Stimulated activated naive CD8-positive, alpha-beta T cell treated with anti-CD3 and anti-CD28 coated beads, Interleukin-15, Interleukin-2, amounts not matched to agents 100 U/mL and 50 U/mL, for 24 hours (primary cell): ENCODE measurements at regions not wholly inside any gene's neighbourhood (a gene's known extent, or its start where the extent isn't known, plus 50 kb on each side); places are given as distances from the start of the nearest gene placed in this dataset.

Experiments used
- ATAC-seq: fragments of 150-1000 bp; cut with Tn5 transposase; one replicate; pipeline ENCODE4 v1.10.0; 2021
- DNase-seq: peaks from one replicate; pipeline ENCODE4 v3.0.0; 2021

DNA sequence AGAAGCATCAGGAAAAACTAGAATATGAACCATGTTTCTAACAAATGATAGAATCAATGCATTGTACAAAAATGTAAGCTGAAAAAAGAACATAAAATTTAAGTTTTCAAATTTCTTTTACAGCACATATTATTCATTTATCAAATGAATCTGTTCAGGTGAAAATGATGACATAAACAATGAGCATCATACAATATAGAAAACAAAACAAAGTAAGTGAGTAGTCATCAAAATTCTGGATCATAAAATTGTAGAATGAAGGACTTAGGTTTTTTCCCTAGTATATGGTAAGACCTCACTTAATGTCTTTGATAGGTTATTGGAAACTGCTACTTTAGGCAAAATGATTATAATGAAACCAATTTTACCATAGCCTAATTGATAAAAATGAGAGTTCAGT is 427.0 kb upstream of the KCNH7 start:
- ATAC-seq (no peak), DNase-seq (no peak)

DNA sequence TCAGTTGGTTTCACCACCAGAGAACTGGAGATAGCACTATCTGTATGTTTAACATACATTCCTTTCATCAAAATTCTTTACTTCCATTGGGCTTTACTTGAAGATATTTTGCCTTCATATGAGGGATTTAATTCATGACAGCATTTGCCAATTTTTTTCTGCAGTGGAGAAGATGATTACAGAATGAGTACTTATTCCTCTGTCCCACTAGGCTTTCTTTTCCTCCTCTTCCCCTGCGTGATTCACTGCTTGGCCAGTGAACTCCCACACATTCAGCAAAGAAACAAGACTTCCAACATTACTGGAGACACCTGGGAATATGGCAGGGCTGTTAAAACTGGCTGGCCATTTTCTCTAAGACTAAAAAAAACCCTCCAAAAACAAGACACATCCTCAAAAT is 425.8 kb upstream of the KCNH7 start:
- DNase-seq (no peak), ATAC-seq (no peak)

DNA sequence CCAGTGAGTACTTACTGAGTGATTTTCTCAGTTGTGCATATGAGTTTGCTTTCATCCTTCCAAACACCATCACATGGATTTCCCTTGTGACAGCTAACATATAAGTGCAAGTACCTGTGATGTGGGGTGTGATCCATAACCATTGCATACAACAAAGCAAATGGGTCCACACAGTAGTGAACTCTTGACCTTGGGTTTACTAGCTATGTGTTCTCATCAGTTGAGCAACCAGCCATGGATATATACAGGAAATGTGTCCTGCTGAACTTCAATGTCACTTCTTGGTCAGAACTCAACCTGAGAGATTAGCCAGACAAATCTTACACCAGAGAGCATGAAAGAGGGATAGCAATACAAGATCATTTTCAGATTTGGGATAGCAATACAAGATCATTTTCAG is 420.9 kb upstream of the KCNH7 start:
- no peak for DNase-seq
- no peak for ATAC-seq

DNA sequence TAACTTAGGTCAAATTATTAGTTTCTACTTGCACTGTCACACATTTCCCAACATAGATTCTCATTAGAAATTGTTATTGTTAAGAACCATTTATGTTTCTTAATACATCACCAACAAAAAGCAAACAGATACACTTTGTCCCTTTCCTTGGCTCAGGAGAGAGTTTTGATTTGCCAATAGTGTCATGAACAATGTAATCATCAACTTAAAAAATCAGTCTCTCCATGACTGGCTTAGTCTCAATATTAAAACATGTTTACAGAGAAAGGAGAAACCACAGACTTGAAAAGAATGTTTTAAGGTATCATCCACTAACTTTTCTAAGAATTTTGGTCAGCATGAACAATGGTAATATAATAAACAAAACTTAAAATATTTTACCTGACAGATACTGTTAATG is 416.5 kb upstream of the KCNH7 start:
- DNase-seq (no peak), ATAC-seq (no peak)

DNA sequence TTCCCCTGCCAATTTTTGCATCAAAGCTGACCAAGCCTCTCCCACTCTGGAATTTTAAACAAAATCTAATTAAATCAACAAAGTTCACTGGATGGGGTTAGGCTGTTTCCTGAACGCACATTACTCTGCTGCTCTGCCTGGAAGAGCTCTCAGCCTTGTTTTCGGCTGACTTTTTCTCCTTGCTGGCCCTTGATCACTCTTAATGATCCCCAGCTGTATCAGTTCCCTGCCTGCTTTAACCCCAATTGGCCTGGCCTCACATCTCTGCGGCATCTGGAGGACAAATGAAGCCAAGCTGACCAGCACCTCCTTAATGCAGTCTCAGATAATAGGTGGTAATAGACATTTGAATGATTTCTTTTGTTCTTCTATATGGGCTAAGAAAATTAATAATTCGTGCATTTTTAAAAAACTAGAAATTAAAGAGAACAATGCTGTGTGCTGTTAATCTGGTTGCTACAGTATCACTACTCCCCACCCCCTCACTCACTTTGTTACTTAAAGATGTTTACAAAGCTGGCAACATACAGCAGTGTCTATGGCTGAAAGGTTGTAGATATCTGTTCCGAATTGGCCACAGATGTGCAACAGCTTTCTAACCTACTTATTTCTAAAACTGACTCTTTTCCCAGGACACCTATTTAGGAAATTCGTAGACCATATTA is 415.2 kb upstream of the KCNH7 start:
- no peak for ATAC-seq
- DNase-seq = no peak

DNA sequence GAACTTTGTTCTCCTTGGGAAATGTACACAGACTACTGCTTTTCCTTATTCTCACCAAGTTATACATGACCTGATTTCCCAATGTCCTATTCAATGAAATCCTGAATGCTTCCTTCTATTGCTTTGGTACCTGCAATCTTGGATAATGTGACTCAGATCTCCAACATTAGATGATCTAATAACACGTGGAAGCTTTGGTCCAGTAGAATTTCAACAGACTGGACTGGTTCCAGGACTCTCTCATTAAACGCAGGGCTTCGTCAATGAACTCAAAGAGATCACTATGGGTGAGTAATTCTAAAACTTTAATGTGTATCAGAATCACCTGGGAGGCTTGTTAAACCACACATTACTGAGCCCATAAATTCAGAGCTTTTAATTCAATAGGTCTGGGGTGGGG is 413.6 kb upstream of the KCNH7 start:
- no peak for DNase-seq
- ATAC-seq = no peak

DNA sequence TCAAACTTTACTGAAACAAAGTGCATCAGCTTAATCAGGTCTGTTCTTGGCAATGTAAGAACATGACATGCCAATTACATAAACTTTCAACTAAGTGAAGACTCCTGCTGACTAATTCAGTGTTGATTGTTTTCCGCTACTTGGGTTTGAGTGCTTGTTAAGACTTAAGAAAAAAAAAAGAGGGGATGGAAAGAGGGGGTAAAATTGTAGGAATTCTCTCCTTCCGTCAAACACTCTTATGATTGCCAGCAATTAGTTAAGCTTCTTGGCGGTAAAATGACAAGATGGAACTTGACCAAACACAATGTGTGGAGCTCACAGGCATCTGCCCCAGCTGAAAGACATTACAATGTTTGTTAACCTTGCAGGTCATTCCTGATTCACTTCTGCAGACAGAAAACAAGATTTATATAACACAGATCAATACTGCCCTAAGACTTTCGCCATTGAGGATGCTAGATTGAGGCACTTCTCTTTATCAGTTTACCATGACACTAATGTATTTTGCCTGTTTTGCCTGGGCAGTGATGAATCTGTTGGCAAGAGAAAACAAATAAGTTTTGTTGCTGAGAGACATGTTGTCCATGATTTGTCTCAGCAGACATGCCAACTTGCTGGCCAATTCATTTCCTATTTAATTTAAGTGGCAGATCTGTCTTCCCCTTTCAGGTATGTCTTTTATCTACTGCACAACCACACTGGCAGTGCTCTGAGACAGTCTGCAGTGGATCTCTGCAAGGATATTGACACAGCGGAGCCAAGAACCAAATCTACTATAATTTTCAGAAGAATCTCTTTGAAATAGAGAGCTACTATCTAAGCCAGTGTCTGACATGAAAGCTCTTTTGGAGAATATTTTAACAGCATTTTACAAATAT is 410.0 kb upstream of the KCNH7 start:
- DNase-seq (no peak), ATAC-seq (no peak)

DNA sequence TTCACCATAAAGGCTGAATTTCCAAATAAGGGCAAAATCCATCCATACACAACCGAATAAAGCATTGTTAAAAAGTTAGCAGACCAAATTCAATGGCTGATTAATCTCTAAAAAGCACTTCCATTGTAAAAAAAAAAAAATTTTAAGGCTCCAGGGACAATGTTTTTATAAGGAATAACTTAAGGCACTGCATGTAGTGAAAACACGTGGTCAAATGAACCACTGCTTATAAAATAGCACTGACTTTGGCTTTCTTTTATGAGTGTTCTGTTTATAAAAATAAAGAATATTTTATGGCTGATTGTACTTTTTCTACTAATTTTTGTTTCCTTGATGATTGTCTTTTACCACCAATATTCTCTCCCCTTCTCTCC is 409.3 kb upstream of the KCNH7 start:
- DNase-seq = no peak
- no peak for ATAC-seq

DNA sequence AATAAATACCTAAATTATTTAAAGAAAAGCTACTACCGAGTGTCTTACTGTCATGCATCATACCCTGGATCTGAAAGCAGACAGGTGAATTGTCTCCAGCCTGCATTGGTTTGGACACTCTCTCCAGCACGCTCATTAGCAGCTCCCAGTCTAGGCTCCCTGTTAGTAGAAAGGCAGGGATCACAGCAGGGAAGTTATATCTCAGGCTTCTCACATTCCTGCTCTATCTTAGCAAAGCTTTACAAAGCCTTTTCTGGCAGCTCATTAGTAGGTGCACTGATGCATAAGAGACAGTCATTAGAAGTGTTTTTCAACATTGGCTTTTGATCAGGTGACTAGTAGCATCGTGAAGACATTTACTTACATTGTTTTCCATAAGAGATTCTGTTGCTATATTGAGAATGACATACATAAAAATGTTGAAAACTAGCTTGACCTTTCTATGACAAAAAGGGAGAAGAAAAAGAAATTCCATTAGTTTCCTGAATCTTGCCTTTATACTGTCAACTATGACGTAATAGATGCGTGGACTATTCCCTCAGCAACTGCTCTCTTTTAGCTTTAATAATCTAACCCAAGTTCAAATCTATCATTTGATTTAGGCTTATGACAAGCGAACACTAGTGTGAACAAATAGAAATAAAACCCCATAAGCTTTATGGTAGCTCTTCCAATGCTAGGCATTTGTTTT is 408.7 kb upstream of the KCNH7 start:
- ATAC-seq = no peak
- no peak for DNase-seq

DNA sequence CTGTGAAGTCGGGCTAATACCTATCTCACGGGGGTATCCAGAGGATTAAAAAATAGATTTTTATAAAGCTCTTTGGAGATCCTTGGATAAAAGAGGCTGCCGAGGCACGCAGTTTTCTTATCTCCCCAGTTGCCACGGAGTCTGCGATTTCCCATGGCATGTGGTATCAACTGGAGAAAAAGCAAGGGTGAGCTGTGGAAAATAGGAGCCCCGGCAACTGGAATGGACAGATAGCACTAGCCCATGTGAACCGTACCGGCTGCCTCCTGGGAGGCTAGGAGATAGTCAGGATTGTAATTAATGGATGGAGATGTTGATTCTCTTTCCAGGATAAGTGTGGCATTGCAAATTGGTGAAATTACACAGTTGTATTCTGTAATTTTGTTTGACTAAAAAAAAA is 407.6 kb upstream of the KCNH7 start:
- ATAC-seq (no peak), DNase-seq (no peak)

DNA sequence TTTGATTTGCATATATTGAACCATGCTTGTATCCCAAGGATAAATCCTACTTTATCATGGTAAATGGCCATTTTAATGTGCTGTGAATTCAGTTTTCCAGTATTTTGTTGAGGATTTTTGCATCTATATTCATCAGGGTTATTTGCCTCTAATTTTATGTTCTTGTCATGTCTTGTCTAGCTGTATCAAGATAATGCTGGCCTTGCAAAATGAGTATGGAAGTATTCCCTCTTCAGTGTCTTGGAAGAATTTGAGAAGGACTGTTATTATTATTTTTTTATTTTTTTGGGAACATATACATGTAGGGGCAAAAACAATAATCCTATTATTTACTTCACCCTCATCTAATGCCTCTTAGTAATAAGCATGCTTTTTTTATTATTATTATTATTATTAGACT is 398.0 kb upstream of the KCNH7 start:
- DNase-seq = no peak
- no peak for ATAC-seq

DNA sequence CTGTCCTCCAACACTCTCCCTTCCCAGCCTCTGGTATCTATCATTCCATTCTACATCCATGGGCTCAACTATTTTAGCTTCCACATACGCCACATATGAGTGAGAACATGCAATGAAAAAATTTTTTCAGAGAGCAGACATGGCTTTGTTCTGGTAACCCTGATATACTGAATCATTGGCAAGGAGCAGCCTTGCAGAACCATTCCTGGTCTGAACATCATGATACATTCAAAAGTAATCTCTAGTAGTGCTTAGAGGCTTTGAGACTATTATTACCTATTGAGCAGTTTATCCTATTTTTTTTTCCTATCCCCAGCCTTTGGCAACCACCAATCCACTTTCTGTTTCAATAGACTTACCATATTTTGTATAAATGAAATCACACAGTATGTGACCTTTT is 393.1 kb upstream of the KCNH7 start:
- no peak for ATAC-seq
- no peak for DNase-seq

DNA sequence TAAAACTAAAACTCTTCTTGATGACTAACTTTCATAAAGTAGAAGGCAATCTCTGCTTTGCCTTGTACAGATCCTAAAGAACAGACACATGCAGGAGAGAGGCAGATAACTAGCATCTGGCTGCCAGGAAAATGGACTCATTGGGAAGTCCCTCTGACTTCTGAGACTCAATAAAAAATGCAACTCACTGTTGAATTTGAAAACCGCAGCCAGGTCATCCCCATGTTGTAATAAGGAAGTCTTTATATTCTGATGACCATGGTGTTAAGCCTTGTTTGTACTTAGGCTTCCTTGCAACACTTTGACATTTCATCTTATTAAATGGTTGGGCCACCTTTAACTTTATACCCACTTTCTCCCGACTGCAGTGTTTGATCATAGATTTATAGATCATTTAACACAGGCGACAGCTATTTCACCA is 375.1 kb upstream of the KCNH7 start:
- no peak for ATAC-seq

DNA sequence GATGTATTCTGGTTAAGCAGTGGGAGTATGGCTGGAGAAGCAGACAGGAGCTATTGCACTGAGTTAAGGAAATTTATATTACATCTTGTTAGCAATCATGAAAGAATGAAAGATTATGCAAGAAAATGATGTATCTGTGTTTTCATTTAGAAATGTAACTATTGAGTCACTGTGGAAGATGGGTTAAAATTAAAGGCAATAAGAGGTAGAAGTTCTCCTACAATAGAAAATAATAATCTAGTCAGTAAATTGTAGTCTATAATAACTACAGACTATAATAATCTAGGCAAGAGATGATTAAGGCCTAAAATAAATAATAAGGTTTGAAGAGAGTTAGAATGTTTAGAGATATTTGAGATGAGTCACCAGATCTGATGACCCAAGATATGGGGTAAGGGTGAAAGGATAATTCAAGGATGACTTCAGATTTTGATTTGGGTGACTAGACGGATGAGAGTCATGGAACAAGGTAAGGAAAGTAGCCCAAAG is 371.9 kb upstream of the KCNH7 start:
- DNase-seq = no peak
- ATAC-seq = no peak

More for the DNA sequence above, 375.1 kb upstream of the KCNH7 start:
- DNase-seq = no peak

DNA sequence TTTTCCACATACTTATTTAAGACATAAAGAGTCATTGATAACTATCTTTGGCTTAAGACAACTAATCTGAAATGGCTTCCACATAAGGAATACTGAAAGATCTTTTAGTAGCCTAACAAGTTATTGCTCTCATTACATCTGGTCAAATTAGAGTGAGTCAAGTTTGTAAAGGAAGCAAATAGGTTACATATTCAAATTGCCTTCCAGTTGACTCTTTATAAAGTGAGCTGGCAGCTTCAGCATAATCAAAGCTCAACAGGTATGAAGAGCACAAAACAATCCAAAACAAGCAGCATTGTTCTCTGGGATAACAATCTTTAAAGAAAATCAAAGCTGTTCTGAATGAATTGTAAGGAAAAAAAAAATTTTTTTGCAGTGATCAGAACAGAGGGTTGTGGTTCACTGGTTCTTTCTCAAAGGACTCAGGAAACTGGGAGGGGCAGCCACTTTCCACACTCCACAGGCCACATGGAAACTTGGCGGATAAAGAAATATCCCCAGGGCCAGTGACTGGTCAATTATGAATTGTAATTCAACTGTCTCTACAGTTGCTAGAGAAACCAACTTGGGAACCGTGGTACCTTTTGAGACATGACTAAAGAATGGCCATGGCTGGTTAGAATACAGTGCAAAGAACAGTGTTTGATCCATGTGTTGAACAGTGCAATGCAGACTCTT is 369.3 kb upstream of the KCNH7 start:
- ATAC-seq (no peak), DNase-seq (no peak)

DNA sequence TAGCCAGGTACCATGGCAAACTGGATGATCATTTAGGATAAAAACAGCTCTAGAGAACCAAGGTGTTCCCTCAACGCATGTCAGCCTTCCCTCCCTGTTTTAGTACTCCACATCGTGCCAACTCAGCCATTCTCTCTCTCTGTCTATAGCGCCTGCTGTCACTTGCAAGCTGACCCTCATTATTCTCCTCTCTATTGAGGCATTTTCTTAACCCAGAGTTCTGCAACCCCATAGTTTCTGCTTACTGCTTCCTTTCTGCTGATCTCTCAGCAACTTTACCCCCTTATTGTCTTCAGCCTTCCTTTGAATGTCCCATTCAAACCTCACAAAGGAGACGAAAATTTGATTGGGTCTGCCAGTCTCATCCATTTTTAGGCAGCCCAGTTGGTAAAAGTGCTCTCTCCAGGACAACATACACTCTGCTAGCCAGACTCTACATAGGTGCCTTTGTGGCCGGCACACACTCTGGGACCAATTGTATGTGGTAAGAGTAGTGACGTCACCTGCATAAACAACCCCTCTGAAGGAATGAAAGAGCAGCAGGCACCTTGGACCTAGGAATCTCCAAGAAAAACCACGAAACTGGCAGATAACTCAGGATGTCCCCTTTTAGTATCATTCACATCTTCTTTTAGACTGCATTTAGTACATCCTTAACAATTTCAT is 367.2 kb upstream of the KCNH7 start:
- DNase-seq (no peak), ATAC-seq (no peak)

DNA sequence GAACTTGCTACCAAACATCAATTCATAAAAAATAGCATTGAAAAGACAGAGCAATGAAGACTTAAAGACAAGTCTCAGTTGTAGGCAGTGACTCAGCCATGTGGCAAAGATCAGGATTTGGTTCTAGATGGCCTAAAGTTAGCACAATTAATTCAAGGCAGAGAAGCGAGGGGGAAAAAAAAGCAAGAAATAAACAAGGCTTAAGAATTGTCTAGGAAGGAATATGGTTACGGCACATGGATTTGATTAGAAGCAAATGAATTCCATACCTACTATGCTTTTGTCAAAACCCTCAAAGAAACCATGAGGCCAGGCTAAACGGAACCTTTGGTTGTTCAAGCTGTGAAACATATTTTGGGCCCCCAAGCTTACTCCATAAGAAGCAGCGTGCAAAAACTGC is 362.2 kb upstream of the KCNH7 start:
- no peak for ATAC-seq
- DNase-seq = no peak

DNA sequence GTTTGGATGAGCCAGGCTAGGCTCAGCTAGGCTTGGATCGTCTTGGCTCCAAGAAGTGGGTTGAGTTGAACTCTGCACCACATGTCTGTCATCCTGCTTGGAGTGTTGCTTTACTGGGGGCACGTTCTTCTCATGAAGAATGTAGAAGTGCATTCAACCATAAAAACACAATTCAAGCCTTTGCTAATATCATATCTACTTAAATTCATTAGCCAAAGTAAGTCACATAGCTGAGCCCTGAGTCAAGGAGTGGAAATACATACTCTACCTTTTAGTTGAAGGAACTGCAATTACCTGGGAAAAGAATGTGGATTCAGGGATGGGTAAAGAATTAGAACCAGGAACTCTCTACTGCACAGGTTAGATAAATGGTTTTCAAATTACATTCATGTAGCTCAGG is 360.4 kb upstream of the KCNH7 start:
- DNase-seq = no peak
- ATAC-seq = no peak

DNA sequence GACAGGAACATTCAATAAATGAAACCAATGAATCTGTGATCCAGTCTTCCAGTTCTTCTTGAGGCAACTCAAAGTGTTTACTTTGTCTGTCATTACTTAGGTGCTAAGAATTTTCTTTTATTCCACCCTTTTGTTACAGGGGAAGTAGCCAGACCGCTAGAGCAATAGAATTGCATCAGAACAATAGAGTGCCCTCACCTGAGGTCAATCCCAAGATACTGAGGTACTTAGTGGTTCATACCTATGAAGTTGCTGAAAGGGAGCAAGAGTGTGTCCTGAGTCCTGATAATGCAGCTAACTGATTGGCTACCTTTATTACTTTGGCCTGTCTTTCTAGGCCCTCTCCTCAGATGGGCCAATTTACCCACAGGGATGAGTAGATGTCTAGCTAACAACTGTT is 359.4 kb upstream of the KCNH7 start:
- DNase-seq (no peak), ATAC-seq (no peak)

DNA sequence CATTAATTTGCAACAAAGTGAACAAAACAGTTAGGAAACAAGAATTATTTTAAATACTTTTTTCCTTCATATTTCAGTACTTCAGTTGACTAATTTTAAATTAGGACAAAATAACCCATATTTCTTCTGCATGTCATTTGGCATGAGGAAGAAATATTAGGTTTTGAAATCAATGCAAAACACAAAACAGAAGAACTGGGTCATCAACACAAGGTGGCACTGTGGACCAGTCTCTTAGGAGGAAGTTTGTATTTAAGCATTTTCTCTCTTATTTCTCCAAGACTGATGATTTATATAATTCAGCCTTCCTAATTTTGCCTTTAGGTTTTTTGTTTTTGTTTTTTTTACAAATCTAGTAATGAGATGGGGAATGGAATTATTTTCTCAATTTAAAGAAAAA is 352.8 kb upstream of the KCNH7 start:
- no peak for DNase-seq

DNA sequence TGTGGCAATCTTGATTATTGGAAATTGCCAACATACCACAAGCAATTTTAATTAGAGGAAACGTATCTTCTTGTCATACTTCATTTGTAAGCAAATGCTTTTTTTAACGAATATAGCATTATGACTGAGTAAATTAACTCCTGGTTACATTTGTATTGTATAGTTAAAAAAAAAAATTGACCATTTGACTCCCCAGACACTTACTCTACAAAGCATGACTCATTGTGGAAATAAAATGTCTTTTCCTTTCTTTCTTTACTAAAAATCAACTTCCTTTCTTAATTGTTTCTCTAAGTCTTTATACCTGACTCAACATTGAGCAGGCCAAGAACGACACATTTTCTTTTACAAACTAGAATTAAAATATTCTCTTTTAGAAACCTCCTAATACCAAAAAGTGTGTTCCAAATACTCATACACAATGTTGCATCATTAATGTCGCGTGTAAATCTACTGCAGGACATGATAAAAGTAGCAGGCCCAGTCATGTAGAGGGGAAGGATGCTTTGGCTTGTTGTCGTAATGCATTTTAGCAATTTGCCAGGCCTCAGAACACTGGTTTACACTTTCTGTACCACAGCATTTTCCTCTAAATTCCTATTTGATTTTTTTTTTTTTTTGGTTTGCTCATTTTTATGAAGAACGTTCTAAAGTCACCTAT is 349.6 kb upstream of the KCNH7 start:
- no peak for DNase-seq
- ATAC-seq = no peak

More for the DNA sequence above, 352.8 kb upstream of the KCNH7 start:
- no peak for ATAC-seq

DNA sequence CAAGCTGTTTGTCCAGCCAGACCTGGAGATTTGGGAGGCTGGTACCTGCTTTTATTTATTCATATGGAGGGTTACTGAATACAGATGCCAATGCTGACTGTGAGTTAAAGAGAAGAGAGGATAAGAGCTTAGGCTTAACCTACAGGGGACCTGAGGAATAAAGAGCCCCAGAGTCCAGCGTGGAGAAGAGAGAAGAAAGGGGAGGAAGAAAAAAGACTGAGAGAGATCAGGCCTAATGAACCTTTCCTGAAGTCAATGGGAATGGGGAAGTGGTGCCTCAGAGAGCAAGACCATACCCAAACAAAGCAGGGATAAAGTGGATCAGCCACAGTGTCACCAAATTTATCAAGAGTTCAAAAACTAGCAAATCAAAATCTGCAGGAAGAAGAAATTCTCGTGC is 348.6 kb upstream of the KCNH7 start:
- ATAC-seq (no peak), DNase-seq (no peak)
